GM18951 (cell line): ENCODE measurements at regions not wholly inside any gene's neighbourhood (a gene's known extent, or its start where the extent isn't known, plus 50 kb on each side); places are given as distances from the start of the nearest gene placed in this dataset.
"Not testable (repeated sequence)": the region's sequence is repeated elsewhere in the genome, so short reads cannot be mapped to it uniquely, and the experiment has no call there.

Experiments
- POLR2A ChIP-seq: IDR thresholded peaks from 4 replicates; pipeline ENCODE4 v1.6.1; 2011; ENCODE audit warnings: mild to moderate bottlenecking; ENCODE audit not compliant: insufficient read length, insufficient read depth; ENCODE audit errors: extremely low read depth
- in situ Hi-C: fragments of 300-500 bp; cut with MboI; formaldehyde crosslinking; loops from one replicate; pipeline ENCODE4 v1.12.0; 2022; ENCODE audit warnings: low sequenced_read_pairs, mixed read lengths, inconsistent platforms; ENCODE audit not compliant: unreplicated experiment

DNA sequence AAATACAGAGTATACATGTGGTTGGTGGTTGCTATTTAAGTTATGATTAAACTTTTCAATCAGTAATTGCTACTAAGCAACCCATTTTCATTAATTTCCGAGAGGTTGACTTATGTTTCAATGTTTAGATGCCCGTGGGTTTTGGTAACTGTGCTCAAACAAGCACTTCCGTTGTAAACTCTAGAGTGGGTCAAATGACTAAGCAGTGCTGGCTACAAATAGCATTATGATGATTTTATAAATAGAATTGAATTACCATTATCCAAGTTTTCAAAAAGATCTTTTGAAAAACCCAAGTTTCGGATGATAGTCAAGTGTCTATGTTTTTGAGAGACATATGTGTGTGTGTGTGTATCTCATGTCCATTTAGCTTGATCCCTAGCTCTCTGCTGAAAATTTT is 2369.4 kb upstream of the ACO1 start:
- in situ Hi-C loops = no loop called here

GRCh38 chr9:30020161-30020560 is 2364.3 kb upstream of the ACO1 start:
- in situ Hi-C loops = no loop called here
- no peak for TF ChIP-seq POLR2A

More for the DNA sequence above, 2369.4 kb upstream of the ACO1 start:
- TF ChIP-seq POLR2A = no peak

- in situ Hi-C loops = no loop called here
- TF ChIP-seq POLR2A = no peak
Measured at GRCh38 chr9:30035761-30036160, 2348.7 kb upstream of the ACO1 start.

DNA sequence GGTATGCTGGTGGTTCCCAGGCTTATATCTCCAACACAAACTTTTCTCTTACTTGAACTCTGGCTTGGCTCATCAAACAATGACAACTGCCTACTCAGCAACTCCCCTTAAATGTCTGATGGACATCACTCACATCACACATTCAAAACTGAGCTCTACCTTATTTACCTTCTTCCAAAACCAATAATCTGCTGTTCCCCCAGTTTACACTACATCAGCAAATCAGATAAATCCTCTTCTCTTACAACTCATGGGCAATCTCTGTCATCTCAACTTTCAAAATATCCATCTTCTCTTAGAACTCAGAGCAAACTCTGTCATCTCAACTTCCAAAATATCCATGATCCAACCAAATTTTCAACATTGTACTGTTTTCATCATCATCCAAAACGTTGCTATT is 2347.9 kb upstream of the ACO1 start:
- TF ChIP-seq POLR2A = no peak
- in situ Hi-C loops = no loop called here

DNA sequence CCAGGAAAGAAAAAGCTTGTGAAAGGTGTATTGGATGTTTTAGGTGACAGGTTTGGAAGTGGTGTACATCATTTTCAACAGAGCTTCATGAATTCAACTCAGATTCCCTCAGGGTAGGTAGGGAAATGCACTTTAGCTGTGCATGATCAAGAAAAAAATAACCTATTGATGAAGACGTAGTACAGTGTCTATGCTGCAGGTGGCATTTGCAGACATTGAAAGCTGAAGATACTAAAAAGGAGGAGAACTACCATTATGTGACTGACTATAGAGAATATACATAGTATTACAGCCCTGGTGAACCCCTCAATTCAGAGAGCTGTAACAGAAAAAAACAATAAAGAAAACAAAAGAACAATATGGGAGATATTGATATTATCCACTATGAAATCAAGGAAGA is 2344.7 kb upstream of the ACO1 start:
- in situ Hi-C loops = no loop called here
- no peak for TF ChIP-seq POLR2A

GRCh38 chr9:30048396-30048795 is 2336.0 kb upstream of the ACO1 start:
- in situ Hi-C loops = no loop called here
- TF ChIP-seq POLR2A = no peak

DNA sequence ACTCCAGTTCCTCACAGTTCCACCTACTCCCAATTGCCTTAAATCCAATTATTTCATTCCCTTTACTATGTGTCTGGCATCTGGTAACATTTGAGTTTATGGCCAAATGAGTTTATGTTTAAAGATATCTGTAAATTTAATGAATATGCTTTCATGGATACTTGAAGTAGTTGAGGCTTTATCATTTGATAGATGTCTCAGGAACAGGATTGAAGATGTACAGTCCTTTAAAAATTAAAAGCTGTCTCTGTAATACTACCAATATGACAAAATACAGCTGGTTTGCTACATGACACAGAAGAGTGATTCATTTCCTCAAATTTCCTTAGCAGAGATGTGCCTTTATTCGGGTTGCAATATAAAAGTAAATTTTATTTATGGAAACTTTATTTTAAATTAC is 2326.0 kb upstream of the ACO1 start:
- no peak for TF ChIP-seq POLR2A
- in situ Hi-C loops = no loop called here

DNA sequence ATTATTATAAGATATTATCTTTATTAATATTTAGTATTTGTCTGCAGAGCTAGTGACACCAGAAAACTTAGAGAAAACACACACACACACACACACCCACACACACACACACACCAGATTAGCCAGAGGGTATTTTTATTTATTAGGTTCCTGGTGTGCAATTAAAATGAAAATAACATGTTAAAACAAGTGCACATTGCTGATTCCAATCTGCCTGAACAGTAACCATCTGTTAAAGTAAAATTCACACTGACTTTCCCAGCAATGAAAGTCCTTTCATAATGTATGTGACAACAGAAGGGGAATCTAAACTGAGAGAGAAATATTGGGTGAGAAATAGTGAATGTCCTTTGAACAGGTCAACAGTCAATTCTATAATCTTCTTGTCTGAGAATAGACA is 2323.5 kb upstream of the ACO1 start:
- TF ChIP-seq POLR2A = no peak
- in situ Hi-C loops = no loop called here

DNA sequence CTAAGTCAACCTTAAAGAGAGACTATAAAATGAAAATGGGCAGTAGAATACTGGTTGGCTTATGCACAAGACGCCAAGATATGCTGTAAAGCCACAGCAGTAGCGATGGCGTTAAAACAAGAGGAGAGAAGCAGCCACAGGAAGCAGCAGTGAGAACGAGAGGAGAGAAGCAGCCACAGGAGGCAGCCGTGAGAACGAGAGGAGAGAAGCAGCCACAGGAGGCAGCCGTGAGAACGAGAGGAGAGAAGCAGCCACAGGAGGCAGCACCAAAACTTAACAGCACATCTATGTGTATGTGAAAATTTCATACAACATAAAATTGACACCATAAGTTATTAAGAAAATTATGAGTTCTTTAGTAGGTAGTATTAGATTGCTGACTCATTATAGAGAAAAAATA is 2318.6 kb upstream of the ACO1 start:
- in situ Hi-C loops = no loop called here
- no peak for TF ChIP-seq POLR2A

DNA sequence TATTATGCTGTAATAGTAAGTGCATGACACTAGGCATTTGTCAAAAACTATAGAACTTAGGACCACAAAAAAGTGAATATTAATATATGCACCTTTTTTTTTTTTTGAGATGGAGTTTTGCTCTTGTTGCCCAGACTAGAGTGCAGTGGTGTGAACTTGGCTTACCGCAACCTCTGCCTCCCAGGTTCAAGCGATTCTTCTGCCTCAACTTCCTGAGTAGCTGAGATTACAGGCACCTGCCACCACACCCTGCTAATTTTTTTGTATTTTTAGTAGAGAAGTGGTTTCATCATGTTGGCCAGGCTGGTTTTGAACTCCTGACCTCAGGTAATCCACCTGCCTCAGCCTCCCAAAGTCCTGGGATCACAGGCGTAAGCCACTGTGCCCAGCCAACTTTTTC is 2315.2 kb upstream of the ACO1 start:
- in situ Hi-C loops = not testable (repeated sequence)

- no peak for TF ChIP-seq POLR2A
- in situ Hi-C loops = no loop called here
Measured at GRCh38 chr9:30075022-30075421, 2309.4 kb upstream of the ACO1 start.

DNA sequence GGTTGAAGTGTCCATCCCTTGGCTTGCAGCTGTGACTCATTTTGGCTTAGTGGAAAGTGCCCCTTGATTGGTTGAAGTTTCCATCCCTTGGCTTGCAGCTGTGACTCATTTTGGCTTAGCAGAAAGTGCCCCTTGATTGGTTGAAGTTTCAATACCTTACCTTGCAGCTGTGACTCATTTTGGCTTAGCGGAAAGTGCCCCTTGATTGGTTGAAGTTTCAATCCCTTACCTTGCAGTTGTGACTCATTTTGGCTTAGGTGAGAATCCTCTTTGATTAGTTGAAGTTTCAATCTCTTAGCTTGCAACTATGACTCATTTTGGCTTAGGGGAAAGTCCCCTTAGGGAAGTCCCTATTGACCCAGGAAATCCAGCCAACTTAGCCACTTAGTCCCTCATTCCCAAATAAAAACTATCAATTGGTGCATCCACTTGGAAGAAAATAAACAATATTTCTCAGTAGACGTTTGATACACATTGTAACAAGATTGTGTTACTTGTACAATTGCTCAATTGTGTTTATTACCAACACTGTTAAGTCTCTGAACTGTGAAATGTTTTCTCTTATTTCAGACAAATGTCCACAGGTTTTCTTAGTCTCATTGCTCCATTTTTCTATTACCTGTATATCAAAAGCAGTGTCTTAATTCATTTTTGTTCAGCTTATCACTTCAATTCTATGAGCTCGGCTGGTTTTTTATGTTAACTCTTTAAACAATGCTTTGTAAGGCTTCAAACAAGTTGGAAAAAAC is 2308.8 kb upstream of the ACO1 start:
- no peak for TF ChIP-seq POLR2A
- in situ Hi-C loops = no loop called here

GRCh38 chr9:30078195-30078594 is 2306.2 kb upstream of the ACO1 start:
- in situ Hi-C loops = no loop called here
- TF ChIP-seq POLR2A = no peak

DNA sequence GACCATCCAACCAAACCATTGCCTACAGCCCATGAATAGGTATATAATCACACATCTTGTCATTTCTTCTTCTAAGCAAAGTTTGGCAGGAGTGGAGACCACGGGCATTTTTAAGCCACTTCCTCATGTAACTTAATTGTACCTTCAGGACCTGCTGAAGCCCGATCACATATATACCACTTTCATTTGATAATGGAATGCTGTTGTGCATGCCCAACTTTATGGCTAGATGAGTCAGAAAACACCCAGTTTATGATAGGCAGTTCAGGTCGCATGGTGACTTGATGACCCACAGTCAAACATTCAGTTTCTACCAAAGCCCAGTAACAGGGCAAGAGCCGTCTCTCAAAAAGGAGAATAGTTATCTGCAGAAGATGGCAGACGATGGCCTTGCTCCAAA is 2295.0 kb upstream of the ACO1 start:
- in situ Hi-C loops = no loop called here
- TF ChIP-seq POLR2A = no peak
